Endothelial cell (in vitro differentiated cells): ENCODE measurements at regions not wholly inside any gene's neighbourhood (a gene's known extent, or its start where the extent isn't known, plus 50 kb on each side); places are given as distances from the start of the nearest gene placed in this dataset.

Source experiments
- DNase-seq: peaks from one replicate; pipeline ENCODE4 v3.0.0; 2021; ENCODE audit warnings: low spot score
- H3K27ac Mint-ChIP-seq: one replicate; pipeline ENCODE4 v1.8.0; 2021; ENCODE audit warnings: mixed read lengths, inconsistent platforms; ENCODE audit not compliant: unreplicated experiment
- H3K27me3 Mint-ChIP-seq: one replicate; pipeline ENCODE4 v1.8.0; 2021; ENCODE audit warnings: mild to moderate bottlenecking, moderate library complexity, mixed read lengths, inconsistent platforms; ENCODE audit not compliant: unreplicated experiment
- H3K36me3 Mint-ChIP-seq: one replicate; pipeline ENCODE4 v1.8.0; 2021; ENCODE audit warnings: mild to moderate bottlenecking, low read depth, mixed read lengths, inconsistent platforms; ENCODE audit not compliant: unreplicated experiment
- H3K4me1 Mint-ChIP-seq: one replicate; pipeline ENCODE4 v1.8.0; 2021; ENCODE audit warnings: mild to moderate bottlenecking, mixed read lengths, inconsistent platforms; ENCODE audit not compliant: unreplicated experiment
- H3K4me3 Mint-ChIP-seq: one replicate; pipeline ENCODE4 v1.8.0; 2021; ENCODE audit warnings: mild to moderate bottlenecking, mixed read lengths, inconsistent platforms; ENCODE audit not compliant: unreplicated experiment
- H3K9me3 Mint-ChIP-seq: one replicate; pipeline ENCODE4 v1.8.0; 2021; ENCODE audit warnings: mixed read lengths, inconsistent platforms; ENCODE audit not compliant: unreplicated experiment
- CTCF ChIP-seq: fragments of 200-600 bp; sonication (generic); IDR thresholded peaks from one replicate; pipeline ENCODE4 v1.5.0; 2021; ENCODE audit warnings: antibody characterized with exemption; ENCODE audit not compliant: unreplicated experiment

GRCh38 chr4:189048119-189048518 lies 892.6 kb upstream of the FRG1 start:
- Mint-ChIP-seq H3K36me3 (no peaks in the 10 kb centered on the region), H3K27me3 (no peaks in the 10 kb centered on the region), H3K4me1 (peaks cover 4% of the 10 kb centered on the region), H3K27ac (no peak overlapping the region), H3K9me3 (no peaks in the 10 kb centered on the region), H3K4me3 (no peak overlapping the region)
- no peak for TF ChIP-seq CTCF
- no peak for DNase-seq

GRCh38 chr4:189049682-189050081 lies 891.0 kb upstream of the FRG1 start:
- peaks cover 4% of the 10 kb centered on the region for H3K4me1 Mint-ChIP-seq
- H3K36me3 Mint-ChIP-seq: no peaks in the 10 kb centered on the region
- no peak overlapping the region for H3K4me3 Mint-ChIP-seq
- no peak for DNase-seq
- H3K27me3 Mint-ChIP-seq: no peaks in the 10 kb centered on the region
- no peak for TF ChIP-seq CTCF
- no peaks in the 10 kb centered on the region for H3K9me3 Mint-ChIP-seq
- no peak overlapping the region for H3K27ac Mint-ChIP-seq

GRCh38 chr4:189050643-189051042 lies 890.0 kb upstream of the FRG1 start:
- Mint-ChIP-seq H3K27me3 (no peaks in the 10 kb centered on the region), H3K4me3 (no peak overlapping the region)

GRCh38 chr4:189053621-189054020 lies 887.1 kb upstream of the FRG1 start:
- Mint-ChIP-seq H3K27ac (no peak overlapping the region), H3K27me3 (no peaks in the 10 kb centered on the region), H3K9me3 (no peaks in the 10 kb centered on the region), H3K4me1 (peaks cover 4% of the 10 kb centered on the region), H3K36me3 (no peaks in the 10 kb centered on the region), H3K4me3 (no peak overlapping the region)
- DNase-seq: no peak
- no peak for TF ChIP-seq CTCF

More at GRCh38 chr4:189050643-189051042, 890.0 kb upstream of the FRG1 start:
- TF ChIP-seq CTCF: no peak
- Mint-ChIP-seq H3K9me3 (no peaks in the 10 kb centered on the region), H3K36me3 (no peaks in the 10 kb centered on the region), H3K27ac (no peak overlapping the region), H3K4me1 (peaks cover 4% of the 10 kb centered on the region)
- DNase-seq: no peak

GRCh38 chr4:189060104-189060503 lies 880.6 kb upstream of the FRG1 start:
- H3K27ac Mint-ChIP-seq: no peak overlapping the region

More at GRCh38 chr4:189060104-189060503, 880.6 kb upstream of the FRG1 start:
- no peaks in the 10 kb centered on the region for H3K27me3 Mint-ChIP-seq
- TF ChIP-seq CTCF: no peak
- H3K4me1 Mint-ChIP-seq: no peaks in the 10 kb centered on the region
- no peaks in the 10 kb centered on the region for H3K36me3 Mint-ChIP-seq
- no peak for DNase-seq
- H3K4me3 Mint-ChIP-seq: no peak overlapping the region
- no peaks in the 10 kb centered on the region for H3K9me3 Mint-ChIP-seq
